MM.1S (cell line): ENCODE measurements at regions not wholly inside any gene's neighbourhood (a gene's known extent, or its start where the extent isn't known, plus 50 kb on each side); places are given as distances from the start of the nearest gene placed in this dataset.

Experiments used
- CTCF ChIP-seq: fragments of 300-600 bp; sonication (generic); IDR thresholded peaks from 2 replicates; pipeline ENCODE4 v1.5.1; 2016; ENCODE audit warnings: antibody characterized with exemption, low read length, mixed read lengths
- EZH2 ChIP-seq: fragments of 300-600 bp; sonication (generic); optimal IDR thresholded peaks from 2 replicates; pipeline ENCODE3; 2017; ENCODE audit warnings: low read depth, mild to moderate bottlenecking, antibody characterized with exemption, low read length, mixed read lengths

- TF ChIP-seq CTCF (no peak), EZH2 (no peak)
These were observed 183.1 kb downstream of the TMEM121 start for GRCh38 chr14:105709281-105710118.
